Progenitor cell of endocrine pancreas (in vitro differentiated cells): ENCODE measurements at regions not wholly inside any gene's neighbourhood (a gene's known extent, or its start where the extent isn't known, plus 50 kb on each side); places are given as distances from the start of the nearest gene placed in this dataset.

Source experiments
- DNase-seq: peaks from one replicate; pipeline ENCODE4 v3.0.0; 2021; ENCODE audit warnings: low spot score; ENCODE audit not compliant: unreplicated experiment
- H3K27ac Mint-ChIP-seq: 2 replicates; pipeline ENCODE4 v1.8.0; 2021; ENCODE audit warnings: mild to moderate bottlenecking, moderate library complexity, mixed read lengths
- H3K27me3 Mint-ChIP-seq: 2 replicates; pipeline ENCODE4 v1.8.0; 2021; ENCODE audit warnings: mixed read lengths
- H3K36me3 Mint-ChIP-seq: 2 replicates; pipeline ENCODE4 v1.8.0; 2022; ENCODE audit warnings: mixed read lengths; ENCODE audit not compliant: insufficient read depth
- H3K4me1 Mint-ChIP-seq: 2 replicates; pipeline ENCODE4 v1.8.0; 2021; ENCODE audit warnings: low read depth, mixed read lengths
- H3K4me3 Mint-ChIP-seq: 2 replicates; pipeline ENCODE4 v1.8.0; 2021; ENCODE audit warnings: low read depth, mild to moderate bottlenecking, moderate library complexity, mixed read lengths
- H3K9me3 Mint-ChIP-seq: 2 replicates; pipeline ENCODE4 v1.8.0; 2021; ENCODE audit warnings: low read depth, mixed read lengths
- TF ChIP-seq, protein P1 (sequence below): fragments of 200-600 bp; sonication (generic); IDR thresholded peaks from one replicate; pipeline ENCODE4 v1.5.0; 2021; ENCODE audit warnings: antibody characterized with exemption, mild to moderate bottlenecking; ENCODE audit not compliant: unreplicated experiment

GRCh38 chr1:168422203-168422847, 121.5 kb downstream of the XCL2 start:
- TF ChIP-seq, protein P1, sequence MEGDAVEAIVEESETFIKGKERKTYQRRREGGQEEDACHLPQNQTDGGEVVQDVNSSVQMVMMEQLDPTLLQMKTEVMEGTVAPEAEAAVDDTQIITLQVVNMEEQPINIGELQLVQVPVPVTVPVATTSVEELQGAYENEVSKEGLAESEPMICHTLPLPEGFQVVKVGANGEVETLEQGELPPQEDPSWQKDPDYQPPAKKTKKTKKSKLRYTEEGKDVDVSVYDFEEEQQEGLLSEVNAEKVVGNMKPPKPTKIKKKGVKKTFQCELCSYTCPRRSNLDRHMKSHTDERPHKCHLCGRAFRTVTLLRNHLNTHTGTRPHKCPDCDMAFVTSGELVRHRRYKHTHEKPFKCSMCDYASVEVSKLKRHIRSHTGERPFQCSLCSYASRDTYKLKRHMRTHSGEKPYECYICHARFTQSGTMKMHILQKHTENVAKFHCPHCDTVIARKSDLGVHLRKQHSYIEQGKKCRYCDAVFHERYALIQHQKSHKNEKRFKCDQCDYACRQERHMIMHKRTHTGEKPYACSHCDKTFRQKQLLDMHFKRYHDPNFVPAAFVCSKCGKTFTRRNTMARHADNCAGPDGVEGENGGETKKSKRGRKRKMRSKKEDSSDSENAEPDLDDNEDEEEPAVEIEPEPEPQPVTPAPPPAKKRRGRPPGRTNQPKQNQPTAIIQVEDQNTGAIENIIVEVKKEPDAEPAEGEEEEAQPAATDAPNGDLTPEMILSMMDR, result no peak
- H3K27me3 Mint-ChIP-seq, result no peaks in the 10 kb centered on the region
- no peaks in the 10 kb centered on the region for H3K36me3 Mint-ChIP-seq
- no peak overlapping the region for H3K27ac Mint-ChIP-seq
- DNase-seq, result no peak
- H3K9me3 Mint-ChIP-seq, result no peaks in the 10 kb centered on the region
- no peaks in the 10 kb centered on the region for H3K4me1 Mint-ChIP-seq
- H3K4me3 Mint-ChIP-seq, result no peak overlapping the region

GRCh38 chr1:168421399-168422004, 122.3 kb downstream of the XCL2 start:
- H3K27me3 Mint-ChIP-seq, result no peaks in the 10 kb centered on the region
- H3K36me3 Mint-ChIP-seq, result no peaks in the 10 kb centered on the region
- H3K4me3 Mint-ChIP-seq, result no peak overlapping the region
- H3K4me1 Mint-ChIP-seq, result no peaks in the 10 kb centered on the region
- no peaks in the 10 kb centered on the region for H3K9me3 Mint-ChIP-seq
- no peak overlapping the region for H3K27ac Mint-ChIP-seq
- TF ChIP-seq, protein P1, result no peak
- DNase-seq, result no peak

DNA sequence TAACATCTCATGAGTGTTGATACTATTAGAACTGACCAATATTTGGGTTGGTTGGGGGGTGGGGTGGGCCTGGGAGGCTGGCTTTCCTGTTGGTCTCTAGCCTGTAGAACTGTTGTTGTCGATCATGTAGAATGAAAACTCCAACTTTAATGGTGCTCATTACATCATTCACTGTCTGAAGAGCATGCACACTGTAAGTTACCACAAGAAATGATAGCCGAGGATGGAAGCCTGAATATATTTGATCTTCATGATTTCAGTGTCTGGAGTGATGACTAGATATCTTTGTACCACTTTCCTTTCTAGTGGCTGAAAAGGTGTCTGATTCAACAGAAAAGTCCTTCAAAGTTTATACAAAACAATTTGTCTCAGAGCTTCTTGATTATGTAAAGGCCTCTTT, 123.6 kb downstream of the XCL2 start:
- no peak for DNase-seq
- H3K4me1 Mint-ChIP-seq, result no peaks in the 10 kb centered on the region
- H3K36me3 Mint-ChIP-seq, result no peaks in the 10 kb centered on the region
- H3K9me3 Mint-ChIP-seq, result no peaks in the 10 kb centered on the region
- H3K27ac Mint-ChIP-seq, result no peak overlapping the region
- H3K4me3 Mint-ChIP-seq, result no peak overlapping the region
- TF ChIP-seq, protein P1, result no peak
- H3K27me3 Mint-ChIP-seq, result no peaks in the 10 kb centered on the region

- Mint-ChIP-seq H3K27ac (no peak overlapping the region), H3K36me3 (no peaks in the 10 kb centered on the region), H3K4me3 (no peak overlapping the region), H3K4me1 (no peaks in the 10 kb centered on the region), H3K27me3 (no peaks in the 10 kb centered on the region), H3K9me3 (no peaks in the 10 kb centered on the region)
- TF ChIP-seq, protein P1, result no peak
- DNase-seq, result no peak
Measured at GRCh38 chr1:168419736-168420135, 124.1 kb downstream of the XCL2 start.

- DNase-seq, result no peak
- Mint-ChIP-seq H3K27ac (no peak overlapping the region), H3K9me3 (no peaks in the 10 kb centered on the region), H3K4me3 (no peak overlapping the region), H3K27me3 (no peaks in the 10 kb centered on the region), H3K36me3 (no peaks in the 10 kb centered on the region), H3K4me1 (no peaks in the 10 kb centered on the region)
- TF ChIP-seq, protein P1, result no peak
Measured at GRCh38 chr1:168416220-168416619, 127.6 kb downstream of the XCL2 start.
